GM12872 (cell line): ENCODE measurements at regions not wholly inside any gene's neighbourhood (a gene's known extent, or its start where the extent isn't known, plus 50 kb on each side); places are given as distances from the start of the nearest gene placed in this dataset.

ENCODE experiments used
- TF ChIP-seq, protein P1 (sequence below): IDR thresholded peaks from 3 replicates; pipeline ENCODE4 v1.5.1; 2011; ENCODE audit warnings: low read depth, mild to moderate bottlenecking, low read length, moderate library complexity; ENCODE audit not compliant: insufficient read depth

DNA sequence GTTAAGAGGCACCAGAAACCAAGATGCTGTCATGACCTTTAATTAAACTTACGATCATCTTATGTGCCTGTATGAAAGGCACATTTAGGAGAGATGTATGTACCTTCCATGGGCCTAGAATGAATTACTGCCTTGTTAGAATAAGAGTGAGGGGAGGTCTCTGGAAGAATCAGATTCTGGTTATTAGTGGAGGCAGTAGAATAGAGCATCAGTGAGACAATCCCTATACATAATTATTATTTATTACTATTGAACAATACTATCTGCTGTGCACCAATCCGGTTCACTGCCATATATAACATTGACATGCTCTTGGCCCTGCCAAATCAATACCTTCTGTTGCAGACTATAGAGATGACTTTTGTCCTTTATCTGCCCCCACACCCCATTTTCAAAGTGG is 776.5 kb downstream of the DHX35 start:
- TF ChIP-seq, protein P1, sequence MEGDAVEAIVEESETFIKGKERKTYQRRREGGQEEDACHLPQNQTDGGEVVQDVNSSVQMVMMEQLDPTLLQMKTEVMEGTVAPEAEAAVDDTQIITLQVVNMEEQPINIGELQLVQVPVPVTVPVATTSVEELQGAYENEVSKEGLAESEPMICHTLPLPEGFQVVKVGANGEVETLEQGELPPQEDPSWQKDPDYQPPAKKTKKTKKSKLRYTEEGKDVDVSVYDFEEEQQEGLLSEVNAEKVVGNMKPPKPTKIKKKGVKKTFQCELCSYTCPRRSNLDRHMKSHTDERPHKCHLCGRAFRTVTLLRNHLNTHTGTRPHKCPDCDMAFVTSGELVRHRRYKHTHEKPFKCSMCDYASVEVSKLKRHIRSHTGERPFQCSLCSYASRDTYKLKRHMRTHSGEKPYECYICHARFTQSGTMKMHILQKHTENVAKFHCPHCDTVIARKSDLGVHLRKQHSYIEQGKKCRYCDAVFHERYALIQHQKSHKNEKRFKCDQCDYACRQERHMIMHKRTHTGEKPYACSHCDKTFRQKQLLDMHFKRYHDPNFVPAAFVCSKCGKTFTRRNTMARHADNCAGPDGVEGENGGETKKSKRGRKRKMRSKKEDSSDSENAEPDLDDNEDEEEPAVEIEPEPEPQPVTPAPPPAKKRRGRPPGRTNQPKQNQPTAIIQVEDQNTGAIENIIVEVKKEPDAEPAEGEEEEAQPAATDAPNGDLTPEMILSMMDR, result no peak

DNA sequence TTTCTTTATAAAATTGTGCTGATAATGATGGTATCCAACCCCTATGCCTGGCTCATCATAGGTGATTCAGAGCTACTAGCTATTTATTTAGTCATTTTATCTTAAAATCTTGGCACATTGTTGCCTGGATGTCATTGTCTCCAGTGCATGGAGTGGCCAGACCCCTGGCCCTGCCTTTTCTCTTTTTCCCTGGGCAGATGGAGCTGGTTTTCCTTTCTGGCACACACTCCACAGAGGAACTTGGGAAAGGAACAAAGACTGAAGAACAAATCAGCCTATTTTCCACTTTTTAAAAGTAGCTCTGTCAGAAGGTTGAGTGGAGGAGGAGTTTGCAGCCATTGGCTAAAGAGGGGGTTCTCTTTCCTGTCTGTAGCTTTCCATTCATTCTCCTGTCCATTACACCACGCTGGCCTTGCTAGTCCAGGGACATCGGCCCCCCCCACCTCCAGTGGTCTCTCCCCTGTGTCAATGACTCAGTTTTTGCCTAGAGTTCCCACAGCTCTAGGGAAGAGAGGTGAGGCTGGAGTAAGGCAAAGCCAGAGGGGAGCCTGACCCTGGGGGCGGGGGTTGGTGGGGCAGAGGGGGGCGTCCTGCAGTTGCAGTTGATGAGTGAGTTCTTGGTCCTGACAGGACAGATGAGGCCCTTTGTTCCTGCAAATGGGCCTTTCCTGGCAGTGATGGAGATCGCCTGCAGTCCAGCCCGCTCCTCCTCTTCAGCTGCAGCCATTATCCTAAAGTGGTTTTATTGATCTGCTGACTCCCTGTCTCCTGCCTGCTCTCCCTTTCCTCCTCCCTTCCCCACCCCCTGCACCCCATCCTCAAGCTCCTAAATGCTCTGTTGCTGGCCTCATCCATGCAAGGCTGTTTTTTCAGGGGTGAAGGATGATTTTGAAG is 774.5 kb downstream of the DHX35 start:
- TF ChIP-seq, protein P1, result no peak

DNA sequence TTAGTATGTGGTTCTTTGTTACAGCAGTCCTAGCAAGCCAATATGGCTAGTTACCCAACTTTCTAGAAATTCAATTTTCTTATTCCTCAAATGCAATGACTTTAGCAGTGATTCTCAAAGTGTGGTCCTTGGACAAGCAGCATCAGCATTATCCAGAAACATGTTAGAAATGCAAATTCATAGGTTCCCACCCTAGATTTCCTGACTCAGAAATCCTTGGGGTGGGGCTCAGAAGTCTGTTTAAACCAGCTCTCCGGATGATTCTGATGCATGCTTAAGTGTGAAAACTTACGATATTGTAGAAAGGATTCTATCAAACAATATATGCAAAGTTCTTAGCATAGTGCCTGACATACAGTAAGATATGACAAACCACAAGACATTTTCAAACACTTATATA is 757.1 kb downstream of the DHX35 start:
- TF ChIP-seq, protein P1, result no peak

DNA sequence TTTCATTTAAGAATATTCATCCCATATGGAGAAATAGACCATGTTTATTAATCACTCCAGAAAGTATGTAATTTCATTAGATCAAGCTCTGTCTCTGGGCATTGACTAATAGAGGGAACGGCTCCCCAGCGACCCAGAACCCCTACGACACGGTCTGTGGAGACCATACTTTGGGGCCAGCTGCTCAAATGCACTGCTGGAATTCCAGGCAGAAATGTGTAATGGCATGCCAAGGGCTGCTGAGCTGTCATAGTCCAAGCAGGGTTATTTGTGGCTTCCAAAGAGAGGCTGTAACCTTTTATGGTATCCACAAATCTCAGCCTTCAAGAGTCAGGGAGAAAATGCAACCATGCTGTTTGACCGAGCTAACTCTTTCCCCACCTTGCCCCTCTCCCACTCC is 755.8 kb downstream of the DHX35 start:
- TF ChIP-seq, protein P1, result no peak

DNA sequence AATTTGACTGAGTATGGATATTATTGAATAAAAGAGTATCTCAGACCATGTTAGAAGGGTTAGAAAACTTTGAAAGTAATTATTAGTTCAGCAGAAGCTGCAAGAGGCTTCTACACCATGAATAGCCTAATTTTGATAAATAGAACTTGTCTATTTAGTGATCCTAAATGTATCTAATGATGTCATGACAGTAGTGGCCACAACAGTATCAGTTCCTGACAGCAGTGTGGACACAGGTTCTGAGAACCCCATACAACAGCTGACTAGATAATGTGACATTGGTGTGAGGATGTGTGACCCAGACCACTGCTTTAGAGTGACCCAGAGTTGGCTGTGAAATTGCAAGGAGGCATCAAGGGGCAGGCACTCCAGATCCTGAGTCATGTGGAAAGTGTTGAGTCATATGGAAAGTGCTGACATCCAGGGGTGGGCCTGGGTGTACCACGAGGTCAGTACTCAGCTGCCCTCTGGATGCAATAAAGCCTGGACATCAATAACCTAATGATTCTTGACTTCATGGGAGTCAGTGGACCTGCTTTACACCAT is 754.7 kb downstream of the DHX35 start:
- TF ChIP-seq, protein P1, result no peak

DNA sequence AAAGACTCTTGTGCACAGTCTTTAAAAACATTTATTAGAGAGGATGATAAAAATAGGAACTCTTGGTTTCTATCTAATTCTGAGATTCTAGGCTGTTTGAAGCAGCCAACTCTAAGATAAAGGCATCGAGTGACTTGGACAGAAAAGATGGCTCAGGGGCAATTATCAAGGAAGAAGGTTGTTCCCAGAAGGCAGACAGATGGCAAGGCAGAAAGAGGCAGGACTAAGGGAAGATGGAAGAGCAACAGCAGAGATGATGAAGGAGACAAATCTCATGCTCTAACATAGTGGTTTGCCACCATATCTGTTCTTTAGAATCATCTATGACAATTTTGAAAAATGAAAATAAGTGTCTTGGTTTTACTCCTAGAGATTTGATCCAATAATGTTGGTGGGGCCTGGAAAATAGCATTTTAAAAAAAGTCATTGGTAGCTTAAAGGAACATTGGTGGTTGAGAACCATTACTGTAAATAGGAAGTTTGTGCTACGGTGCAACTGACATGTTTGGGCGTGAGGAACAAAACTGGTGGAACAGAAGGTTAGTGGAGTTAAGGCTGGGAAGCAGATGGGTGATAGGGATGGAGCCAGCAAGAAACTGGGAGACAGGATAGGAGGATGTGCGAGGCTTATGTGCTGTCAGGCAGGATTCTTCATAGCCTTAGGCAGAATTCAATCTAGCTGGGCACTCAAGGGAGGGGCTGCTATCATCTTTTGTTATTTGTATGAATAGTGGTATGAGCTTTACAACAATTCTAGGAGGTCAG is 751.1 kb downstream of the DHX35 start:
- TF ChIP-seq, protein P1, result no peak

DNA sequence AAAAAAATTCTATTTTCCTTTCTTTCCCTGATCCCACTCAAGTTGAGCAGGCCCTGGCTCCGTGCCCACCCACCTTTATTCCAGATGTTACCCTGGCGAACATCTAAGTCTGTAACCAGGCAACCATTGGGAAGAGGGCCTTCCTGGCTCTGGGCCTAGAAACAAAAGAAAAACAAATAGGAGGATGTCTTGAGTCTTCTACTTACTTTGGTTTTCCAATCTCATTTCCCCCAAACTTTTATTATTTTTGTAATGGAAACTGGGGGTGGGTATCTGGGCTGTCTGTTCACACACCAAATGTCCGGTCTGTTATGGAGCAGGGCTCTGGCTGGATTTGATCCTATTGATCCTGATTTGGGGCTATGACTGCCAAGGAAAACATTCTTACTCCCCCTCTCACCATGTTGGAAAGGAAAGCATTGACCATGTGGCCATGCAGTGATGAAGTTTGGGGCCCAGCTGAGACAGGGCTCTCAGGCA is 744.1 kb downstream of the DHX35 start:
- TF ChIP-seq, protein P1, result no peak
